Esophagus muscularis mucosa (tissue), 3 donors: ENCODE measurements at regions not wholly inside any gene's neighbourhood (a gene's known extent, or its start where the extent isn't known, plus 50 kb on each side); places are given as distances from the start of the nearest gene placed in this dataset.

Source experiments
- CTCF ChIP-seq, 3 experiments: fragments of 200-600 bp in 2 of 3; fragments of 450-650 bp in 1 of 3; sonication (generic) in 2 of 3; IDR thresholded peaks; one replicate each; pipeline ENCODE4 v1.5.1; 2017 to 2019; ENCODE audit warnings: antibody characterized with exemption in 3 of 3, mild to moderate bottlenecking in 2 of 3, moderate library complexity in 1 of 3
- POLR2A ChIP-seq: fragments of 450-650 bp; IDR thresholded peaks from one replicate; pipeline ENCODE4 v1.6.1; 2017; ENCODE audit warnings: antibody characterized with exemption, moderate library complexity, mild to moderate bottlenecking, low read depth

- TF ChIP-seq CTCF (IDR thresholded peaks at IDR 0.05) (no peak), POLR2A (no peak)
Observed at GRCh38 chrX:125398959-125399440, 79.3 kb downstream of the TEX13C start.
